PFSK-1 (cell line): ENCODE measurements at regions not wholly inside any gene's neighbourhood (a gene's known extent, or its start where the extent isn't known, plus 50 kb on each side); places are given as distances from the start of the nearest gene placed in this dataset.

Experiments used
- FOXP2 ChIP-seq: optimal IDR thresholded peaks from 2 replicates; pipeline ENCODE3; 2011; ENCODE audit warnings: borderline replicate concordance, control low read depth, inconsistent platforms; ENCODE audit not compliant: insufficient read depth; ENCODE audit errors: extremely low read length, extremely low read depth
- POLR2AphosphoS5 ChIP-seq: IDR thresholded peaks from 2 replicates; pipeline ENCODE4 v1.6.1; 2012; ENCODE audit warnings: low read depth, mild to moderate bottlenecking, control low read depth, low read length, moderate library complexity
- REST ChIP-seq, 2 experiments: IDR thresholded peaks; 2 replicates each; pipeline versions ENCODE4 v1.6.1 to v1.8.0; 2011 to 2012; ENCODE audit warnings: low read depth in 2 of 2, low read length in 2 of 2, control low read depth in 1 of 2, inconsistent platforms in 1 of 2, mild to moderate bottlenecking in 1 of 2, moderate library complexity in 1 of 2; ENCODE audit not compliant: insufficient read depth in 1 of 2
- SIN3A ChIP-seq: IDR thresholded peaks from 2 replicates; pipeline ENCODE4 v1.6.1; 2012; ENCODE audit warnings: mild to moderate bottlenecking, low read length, moderate library complexity, borderline replicate concordance; ENCODE audit not compliant: insufficient read depth
- TAF1 ChIP-seq: IDR thresholded peaks from 2 replicates; pipeline ENCODE4 v1.6.1; 2012; ENCODE audit warnings: low read length, control low read depth, borderline replicate concordance; ENCODE audit not compliant: insufficient read depth

GRCh38 chr18:65221736-65222135 is 529.1 kb upstream of the CDH7 start:
- TF ChIP-seq FOXP2 (no peak), REST (IDR thresholded peaks at IDR 0.05; ENCODE audit: insufficient read depth in 1 of 2, low read depth in 2 of 2, low read length in 2 of 2) (no peak), POLR2AphosphoS5 (no peak), TAF1 (no peak), SIN3A (no peak)
